Transverse colon (tissue), 3 donors: ENCODE measurements at regions not wholly inside any gene's neighbourhood (a gene's known extent, or its start where the extent isn't known, plus 50 kb on each side); places are given as distances from the start of the nearest gene placed in this dataset.

Experiments
- CTCF ChIP-seq, 5 experiments: fragments of 200-600 bp in 3 of 5; fragments of 450-650 bp in 2 of 5; sonication (generic) in 3 of 5; IDR thresholded peaks; 1 replicate in 2 of 5; 2 replicates in 3 of 5; pipeline ENCODE4 v1.5.1; 2016 to 2017; ENCODE audit warnings: antibody characterized with exemption in 5 of 5, inconsistent platforms in 3 of 5, mild to moderate bottlenecking in 2 of 5, moderate library complexity in 1 of 5
- EP300 ChIP-seq: sonication (generic); formaldehyde crosslinking; IDR thresholded peaks from one replicate; pipeline ENCODE4 v1.6.1; 2017; ENCODE audit warnings: antibody characterized with exemption, low read depth
- POLR2A ChIP-seq: fragments of 450-650 bp; IDR thresholded peaks from one replicate; pipeline ENCODE4 v1.6.1; 2016; ENCODE audit warnings: antibody characterized with exemption, mild to moderate bottlenecking, moderate library complexity

GRCh38 chr15:47918877-47919276 lies 201.6 kb downstream of the SEMA6D start:
- TF ChIP-seq CTCF (IDR thresholded peaks at IDR 0.05) (no peak), POLR2A (no peak), EP300 (no peak)
